ENCODE measurements at regions not wholly inside any gene's neighbourhood (a gene's known extent, or its start where the extent isn't known, plus 50 kb on each side); places are given as distances from the start of the nearest gene placed in this dataset.

- H3K27me3 ChIP-seq (ENCODE audit: insufficient read depth) = no peaks in the 10 kb centered on the region
- TF ChIP-seq CREB1 (CRISPR knock-in tag; IDR thresholded peaks at IDR 0.05; ENCODE audit: low read depth) (no peak), ZNF114 (CRISPR knock-in tag; IDR thresholded peaks at IDR 0.05) (no peak)
- H3K36me3 Mint-ChIP-seq (ENCODE audit: low read depth) = no peaks in the 10 kb centered on the region
- no peak for DNase-seq (ENCODE audit: low spot score)
- no peaks in the 10 kb centered on the region for H3F3A ChIP-seq (replicated peaks; ENCODE audit: low read depth)
- H3K4me2 ChIP-seq = no peak overlapping the region
- H3K27ac ChIP-seq (ENCODE audit: low read depth) = no peak overlapping the region
- peaks cover 5% of the 10 kb centered on the region; the same call in 1 of the 2 replicates for H3K9me2 ChIP-seq (ENCODE audit: insufficient read depth)
- no peaks in the 10 kb centered on the region for H4K20me1 ChIP-seq (replicated peaks; ENCODE audit: insufficient read depth)
- H3K4me1 Mint-ChIP-seq = no peaks in the 10 kb centered on the region
- H2AFZ ChIP-seq = no peak overlapping the region
- peaks cover 10% of the 10 kb centered on the region for H3K27me3 Mint-ChIP-seq (ENCODE audit: insufficient read depth, low read depth, poor library complexity)
- H3K9me3 Mint-ChIP-seq = no peaks in the 10 kb centered on the region; the same call in 2 of the 3 replicates
- H3K27ac Mint-ChIP-seq = no peak overlapping the region
- H3K79me2 ChIP-seq (replicated peaks; ENCODE audit: insufficient read depth) = no peaks in the 10 kb centered on the region
- H3K36me3 ChIP-seq (ENCODE audit: insufficient read depth) = no peaks in the 10 kb centered on the region
- no peaks in the 10 kb centered on the region for H3K4me1 ChIP-seq (ENCODE audit: insufficient read depth)
- H3K4me3 ChIP-seq = no peak overlapping the region
- no peak overlapping the region for H3K4me3 Mint-ChIP-seq
- ATAC-seq = no peak
Measured at GRCh38 chr3:34219556-34219955, 421.1 kb downstream of the PDCD6IP start.

DNA sequence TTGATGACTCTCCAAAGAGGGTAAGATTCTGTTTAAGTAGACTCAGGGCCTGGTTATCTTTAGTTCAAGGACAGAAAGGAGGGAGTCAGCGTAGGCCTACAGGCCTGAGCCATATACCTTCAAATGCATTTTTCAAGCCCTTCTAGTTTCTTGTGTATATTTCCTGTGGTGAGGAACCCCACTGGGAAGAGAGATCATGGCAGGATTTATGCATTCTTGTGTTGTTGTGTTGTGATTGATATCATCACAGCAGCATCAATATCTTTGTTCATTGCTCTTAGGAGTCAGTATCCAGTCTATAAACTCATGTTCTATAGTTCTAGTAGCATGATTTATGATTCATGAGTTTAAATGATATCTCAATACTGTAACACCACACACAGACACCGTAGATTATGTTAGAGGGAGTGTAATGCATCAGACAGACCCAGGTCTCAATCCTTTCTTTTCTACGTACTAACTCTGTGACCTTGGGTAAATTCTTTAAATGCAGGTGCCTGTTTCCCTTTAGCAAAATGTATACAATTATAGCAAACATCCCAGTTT is 427.5 kb downstream of the PDCD6IP start:
- DNase-seq (ENCODE audit: low spot score) = no peak
- Mint-ChIP-seq H3K36me3 (ENCODE audit: low read depth) (no peaks in the 10 kb centered on the region), H3K4me3 (no peak overlapping the region), H3K27me3 (ENCODE audit: insufficient read depth, low read depth, poor library complexity) (peaks cover 5% of the 10 kb centered on the region), H3K27ac (no peak overlapping the region), H3K4me1 (no peaks in the 10 kb centered on the region), H3K9me3 (no peaks in the 10 kb centered on the region; the same call in 2 of the 3 replicates)
- ATAC-seq = no peak
- Histone ChIP-seq H3K4me1 (ENCODE audit: insufficient read depth) (no peaks in the 10 kb centered on the region), H3K36me3 (ENCODE audit: insufficient read depth) (no peaks in the 10 kb centered on the region), H3K4me2 (no peak overlapping the region), H4K20me1 (replicated peaks; ENCODE audit: insufficient read depth) (no peaks in the 10 kb centered on the region), H3K27ac (ENCODE audit: low read depth) (no peak overlapping the region), H3K4me3 (no peak overlapping the region), H2AFZ (no peak overlapping the region), H3F3A (replicated peaks; ENCODE audit: low read depth) (no peaks in the 10 kb centered on the region), H3K79me2 (replicated peaks; ENCODE audit: insufficient read depth) (no peaks in the 10 kb centered on the region), H3K27me3 (ENCODE audit: insufficient read depth) (no peaks in the 10 kb centered on the region), H3K9me2 (ENCODE audit: insufficient read depth) (peaks cover 5% of the 10 kb centered on the region; the same call in 1 of the 2 replicates)
- TF ChIP-seq EZH2phosphoT487 (IDR thresholded peaks at IDR 0.05; ENCODE audit: unreplicated experiment) (no peak), CTCF (conservative IDR thresholded peaks at IDR 0.05; ENCODE audit: low read depth in 2 of 2) (no peak), ZNF114 (CRISPR knock-in tag; IDR thresholded peaks at IDR 0.05) (no peak), ETS1 (IDR thresholded peaks at IDR 0.05) (no peak), NANOG (IDR thresholded peaks at IDR 0.05; ENCODE audit: borderline replicate concordance) (no peak), JUNB (IDR thresholded peaks at IDR 0.05; ENCODE audit: unreplicated experiment) (no peak), POLR2AphosphoS5 (IDR thresholded peaks at IDR 0.05; ENCODE audit: low read depth) (no peak), ZNF462 (CRISPR knock-in tag; IDR thresholded peaks at IDR 0.05) (no peak), EZH2 (IDR thresholded peaks at IDR 0.05; ENCODE audit: low read depth, unreplicated experiment) (no peak), CREB1 (CRISPR knock-in tag; IDR thresholded peaks at IDR 0.05; ENCODE audit: low read depth) (no peak), STAT1 (IDR thresholded peaks at IDR 0.05; ENCODE audit: unreplicated experiment) (no peak)

All from GM23338 (cell line).